GM19351 (cell line): ENCODE measurements at regions not wholly inside any gene's neighbourhood (a gene's known extent, or its start where the extent isn't known, plus 50 kb on each side); places are given as distances from the start of the nearest gene placed in this dataset.
"Not testable (repeated sequence)": the region's sequence is repeated elsewhere in the genome, so short reads cannot be mapped to it uniquely, and the experiment has no call there.

Source experiments
- ATAC-seq: cut with Tn5 transposase; IDR thresholded peaks from one replicate; pipeline ENCODE4 v1.9.1; 2021; ENCODE audit warnings: mild to moderate bottlenecking, moderate library complexity; ENCODE audit not compliant: unreplicated experiment

DNA sequence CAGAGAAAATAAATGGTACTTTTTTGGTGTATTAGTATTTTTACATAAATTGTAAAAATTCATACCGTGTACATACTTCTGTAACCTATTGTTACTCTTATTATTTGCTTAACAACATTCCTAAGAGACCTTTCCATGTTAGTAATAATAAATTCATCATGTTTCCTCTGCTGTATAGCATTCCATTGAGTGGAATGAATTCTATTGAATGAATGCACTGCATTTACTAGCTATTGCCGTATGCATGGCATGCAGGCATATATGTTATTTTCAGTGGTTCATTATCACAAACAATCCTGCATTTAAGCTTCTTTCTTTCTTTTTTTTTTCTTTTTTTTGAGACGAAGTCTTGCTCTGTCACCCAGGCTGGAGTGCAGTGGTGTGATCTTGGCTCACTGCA, 137.6 kb upstream of the TBX3 start:
- ATAC-seq: no peak

DNA sequence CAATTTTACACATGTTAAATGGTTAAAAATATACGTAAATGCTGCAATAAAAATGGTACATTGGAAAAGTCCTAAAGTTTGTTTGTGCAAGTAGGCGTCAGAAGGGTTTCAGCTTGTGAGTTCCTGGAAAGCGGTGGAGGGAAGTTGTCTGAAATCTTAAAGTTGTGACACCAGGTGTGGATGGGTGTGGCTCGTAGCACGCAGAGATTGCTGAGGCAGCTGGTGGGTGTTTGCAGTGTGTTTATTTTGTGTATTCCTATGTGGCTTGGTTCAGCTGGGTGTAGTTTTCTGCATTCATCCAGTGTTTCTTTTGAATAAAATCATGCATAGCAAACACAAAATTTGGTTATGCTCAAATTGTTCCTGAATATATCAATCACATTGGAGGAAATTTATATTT, 136.8 kb upstream of the TBX3 start:
- ATAC-seq: no peak

DNA sequence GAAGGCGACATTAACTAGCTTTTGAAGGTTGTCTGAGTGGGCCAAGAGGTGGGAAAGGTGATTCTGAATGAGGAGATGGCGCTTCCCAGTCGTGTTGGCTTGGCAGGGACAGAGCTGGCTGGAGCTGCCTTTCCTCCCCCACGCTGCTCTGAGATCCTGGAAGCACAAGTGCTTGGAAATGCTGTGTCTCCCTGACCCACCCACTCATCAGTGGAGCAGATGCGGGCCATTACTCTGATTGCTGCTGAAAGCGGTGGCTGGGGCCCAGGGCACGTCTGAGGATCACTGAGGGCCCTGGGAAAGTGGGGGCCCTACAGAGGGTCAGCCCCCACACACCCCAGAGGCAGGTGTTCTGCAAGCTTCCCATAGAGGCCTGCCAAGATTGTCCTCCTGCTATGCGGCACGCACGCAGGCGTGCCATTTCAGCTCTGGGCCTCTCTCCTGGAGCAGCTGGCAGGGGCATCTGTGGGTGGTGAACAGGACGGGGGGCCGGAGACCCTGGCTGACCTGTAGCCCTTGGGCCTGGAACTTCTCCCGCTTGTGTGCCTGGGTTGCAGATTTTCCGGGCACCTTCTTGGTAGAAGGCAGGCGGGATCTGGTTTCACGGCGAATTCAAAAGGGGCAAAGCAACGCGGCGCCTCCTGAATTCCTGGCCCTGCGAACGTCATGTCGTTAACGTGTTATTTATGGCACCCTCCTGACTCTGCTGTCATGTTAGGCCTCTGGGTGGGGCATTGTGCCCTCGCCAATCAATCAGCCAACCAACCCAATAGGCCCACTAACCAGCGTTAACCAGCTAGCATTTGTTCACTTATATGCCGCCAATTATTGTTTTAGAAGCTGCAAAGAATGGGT, 133.8 kb upstream of the TBX3 start:
- no peak for ATAC-seq

DNA sequence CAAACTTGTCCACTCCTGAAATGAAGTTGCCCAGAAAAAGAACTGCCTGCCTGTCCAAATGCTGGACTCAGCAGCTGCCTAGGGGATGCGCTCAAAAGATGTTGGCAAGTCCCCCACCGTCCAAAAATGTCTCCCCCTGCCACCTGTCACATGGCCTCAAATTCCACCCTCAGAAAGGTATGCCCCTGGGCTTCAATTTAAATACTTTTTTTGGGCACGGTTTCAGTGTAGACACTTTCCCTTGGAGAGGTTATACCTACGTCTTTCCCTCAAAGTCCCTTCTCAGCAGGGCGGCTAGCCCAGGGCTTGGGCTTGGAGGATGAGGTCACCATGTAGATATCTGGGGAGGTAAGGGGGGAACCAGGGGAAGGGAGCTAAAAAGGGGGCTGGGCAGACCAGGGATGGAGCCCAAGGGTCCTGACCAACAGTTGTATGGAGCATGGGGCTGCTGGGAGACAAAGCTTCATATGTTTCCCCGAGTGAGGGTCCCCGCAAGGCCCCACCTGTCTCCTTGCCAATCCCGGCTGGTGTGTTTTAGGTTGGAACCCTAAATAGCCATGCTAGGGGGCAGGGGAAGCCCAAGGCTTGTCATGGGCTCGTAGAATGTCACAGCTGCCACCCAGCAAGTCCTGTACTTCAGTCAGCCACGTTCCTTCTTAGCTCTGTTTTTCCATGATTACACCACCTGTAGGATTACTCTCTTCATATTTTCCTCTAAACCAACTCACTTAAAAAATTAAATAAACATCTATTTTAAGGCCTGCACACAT, 131.2 kb upstream of the TBX3 start:
- no peak for ATAC-seq

DNA sequence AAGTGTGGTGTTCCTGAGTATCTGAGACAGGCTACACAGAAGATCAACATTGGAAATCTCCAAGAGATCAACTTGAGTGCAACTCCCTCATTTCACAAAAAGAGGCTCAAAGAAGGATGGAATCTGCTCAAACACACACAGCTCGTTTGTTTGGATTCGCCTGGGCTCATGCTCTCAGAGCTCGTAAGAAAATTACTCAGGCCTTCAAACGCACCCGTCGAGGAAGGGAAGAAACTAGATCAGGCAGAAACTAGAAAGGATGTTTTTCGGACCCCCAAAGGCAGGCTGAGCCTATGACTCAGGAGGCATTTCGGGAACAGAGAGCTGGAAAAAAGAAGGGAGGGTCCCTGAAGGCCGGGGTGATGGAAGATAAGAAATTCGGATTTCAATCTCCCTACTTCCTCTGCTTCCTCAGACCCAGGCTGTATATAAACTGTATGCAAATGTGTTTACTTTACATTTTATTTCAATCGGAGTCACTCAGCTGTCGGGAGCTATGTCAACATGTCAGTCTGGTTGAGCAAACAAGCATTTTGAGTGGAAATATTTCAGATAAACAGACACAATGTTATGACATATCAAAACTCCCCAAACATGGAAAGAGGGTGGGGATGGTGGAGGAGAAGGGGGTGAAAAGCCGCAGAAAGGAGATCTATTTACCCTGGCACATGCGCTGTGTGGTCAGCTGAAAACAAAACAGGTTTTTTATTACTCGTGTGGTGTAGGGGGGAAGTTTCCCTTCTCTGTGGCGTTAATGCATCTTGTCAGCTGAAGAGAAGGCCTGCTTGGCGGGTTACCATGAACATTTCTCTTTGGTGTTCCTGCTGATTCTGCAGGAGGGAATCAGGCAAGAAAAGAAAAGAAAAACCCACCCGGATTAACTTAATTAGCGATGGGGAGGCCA, 129.1 kb upstream of the TBX3 start:
- ATAC-seq: no peak

DNA sequence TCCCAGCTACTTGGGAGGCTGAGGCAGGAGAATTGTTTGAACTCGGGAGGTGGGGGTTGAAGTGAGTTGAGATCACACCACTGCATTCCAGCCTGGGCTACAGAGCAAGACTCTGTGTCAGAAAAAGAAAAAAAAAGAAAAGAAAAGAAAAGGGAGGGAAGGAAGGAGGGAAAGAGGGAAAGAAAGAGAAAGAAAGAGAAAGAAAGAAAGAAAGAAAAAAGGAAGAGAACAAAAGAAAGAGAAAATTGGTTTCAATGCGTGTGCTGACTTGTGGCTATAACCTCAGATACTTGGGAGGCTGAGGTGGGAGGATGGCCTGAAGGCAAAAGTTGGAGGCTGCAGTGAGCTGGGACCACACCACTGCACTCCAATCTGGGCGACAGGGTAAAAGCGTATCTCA, 128.4 kb upstream of the TBX3 start:
- no peak for ATAC-seq

DNA sequence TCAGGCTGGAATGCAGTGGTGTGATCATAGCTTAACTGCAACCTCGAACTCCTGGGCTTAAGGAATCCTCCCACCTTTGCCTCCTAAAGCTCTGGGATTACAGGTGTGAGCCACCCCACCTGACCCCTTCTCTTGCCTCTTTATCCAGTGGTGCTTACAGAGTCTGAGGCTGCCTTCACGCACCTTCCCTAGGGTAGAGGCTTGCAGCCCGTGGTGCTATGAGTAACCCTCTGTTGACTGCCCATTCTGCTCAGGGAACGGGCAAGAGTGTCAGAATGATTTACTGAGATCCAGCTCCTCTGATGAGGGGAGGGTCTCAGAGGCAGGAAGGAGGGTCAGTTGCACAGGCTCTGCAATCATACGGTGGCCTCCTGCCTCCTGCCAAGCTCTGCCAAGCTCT, 125.1 kb upstream of the TBX3 start:
- no peak for ATAC-seq

DNA sequence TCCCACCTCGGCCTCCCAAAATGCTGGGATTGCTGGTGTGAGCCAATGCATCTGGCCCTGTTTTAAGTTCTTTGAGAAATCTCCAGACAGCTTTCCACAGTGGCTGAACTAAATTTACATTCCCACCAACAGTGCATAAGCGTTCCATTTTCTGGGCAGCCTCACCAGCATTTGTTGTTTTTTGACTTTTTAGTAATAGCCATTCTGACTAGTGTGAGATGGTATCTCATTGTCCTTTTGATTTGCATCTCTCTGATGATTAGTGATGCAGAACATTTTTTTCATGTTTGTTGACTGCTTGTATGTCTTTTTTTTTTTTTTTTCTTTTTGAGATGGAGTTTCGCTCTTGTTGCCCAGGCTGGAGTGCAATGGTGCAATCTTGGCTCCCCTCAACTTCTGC, 117.4 kb upstream of the TBX3 start:
- ATAC-seq: not testable (repeated sequence)

DNA sequence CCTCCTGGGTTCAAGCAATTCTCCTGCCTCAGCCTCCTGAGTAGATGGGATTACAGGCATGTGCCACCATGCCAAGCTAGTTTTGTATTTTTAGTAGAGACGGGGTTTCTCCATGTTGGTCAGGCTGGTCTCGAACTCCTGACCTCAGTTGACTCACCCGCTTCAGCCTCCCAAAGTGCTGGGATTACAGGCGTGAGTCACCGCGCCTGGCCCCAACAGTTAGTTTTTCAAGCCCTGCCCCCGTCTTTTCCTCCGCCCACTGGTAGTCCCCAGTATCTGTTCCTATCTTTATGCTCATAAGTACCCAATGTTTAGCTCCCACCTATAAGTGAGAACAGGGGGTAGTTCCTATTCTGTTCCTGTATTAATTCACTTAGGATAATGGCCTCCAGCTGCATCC, 116.6 kb upstream of the TBX3 start:
- not testable (repeated sequence) for ATAC-seq

DNA sequence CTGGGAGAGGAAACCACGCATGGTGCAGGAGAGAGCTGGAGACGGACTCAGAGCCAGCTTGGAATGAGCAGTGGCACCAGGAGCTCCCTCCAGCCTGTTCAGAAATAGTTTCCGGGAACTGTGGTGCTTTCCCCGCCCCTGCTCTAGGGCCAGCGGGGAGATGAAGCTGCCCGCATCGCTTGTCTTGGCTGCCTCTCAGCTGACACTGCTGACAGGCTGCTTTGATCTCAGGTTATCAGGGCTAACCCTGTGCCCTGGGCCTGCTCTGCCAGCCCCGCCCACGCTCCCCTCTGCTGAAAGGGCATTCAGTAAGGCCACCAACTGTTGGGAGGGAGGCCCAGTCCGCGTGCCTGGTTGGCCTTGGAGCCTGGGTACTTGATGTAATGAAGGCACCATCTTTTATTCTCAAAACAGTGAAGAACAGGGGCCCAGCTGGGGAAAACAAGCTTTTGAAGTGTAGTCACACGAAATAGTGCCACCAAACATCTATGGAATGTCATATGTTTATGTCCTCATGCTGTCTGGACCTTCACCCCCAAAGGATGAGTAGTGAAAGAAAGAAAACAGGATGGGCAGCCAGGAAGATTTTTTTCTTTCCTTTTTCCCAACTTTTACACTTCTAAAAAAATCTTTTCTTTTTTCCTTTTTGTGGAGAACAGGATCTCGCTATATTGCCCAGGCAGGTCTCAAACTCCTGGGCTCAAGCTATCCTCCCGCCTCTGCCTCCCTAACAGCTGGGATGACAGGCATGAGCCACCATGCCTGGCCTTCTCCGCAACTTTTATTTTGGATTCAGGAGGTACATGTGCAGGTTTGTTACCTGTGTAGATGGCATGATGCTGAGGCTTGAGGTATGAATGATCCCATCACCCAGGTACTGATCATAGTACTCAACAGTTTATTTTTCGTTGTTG, 115.9 kb upstream of the TBX3 start:
- no peak for ATAC-seq

DNA sequence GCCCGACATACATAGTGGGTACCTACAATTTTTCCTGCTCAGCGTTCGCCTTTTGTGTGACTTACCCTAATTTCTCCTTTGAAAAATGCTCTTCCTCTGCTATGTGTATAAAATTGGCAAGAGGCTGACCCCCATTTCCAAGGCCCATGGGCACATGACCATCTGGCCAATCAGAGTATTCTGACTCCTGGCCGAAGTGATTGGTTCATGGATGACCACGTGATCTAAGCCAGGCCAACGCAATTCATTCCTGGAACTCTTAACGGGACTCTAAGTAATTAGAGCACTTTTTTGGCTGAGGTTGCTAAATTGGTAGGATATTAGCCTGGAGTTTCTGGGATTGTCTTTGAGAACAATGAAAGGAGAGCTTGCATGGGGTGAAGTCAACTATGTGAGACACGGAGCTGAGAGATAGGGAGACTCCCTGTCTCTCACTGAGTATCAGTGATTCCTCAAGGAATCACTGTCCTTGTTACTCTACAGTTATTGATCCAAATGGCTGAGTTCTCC, 110.1 kb upstream of the TBX3 start:
- ATAC-seq: no peak

DNA sequence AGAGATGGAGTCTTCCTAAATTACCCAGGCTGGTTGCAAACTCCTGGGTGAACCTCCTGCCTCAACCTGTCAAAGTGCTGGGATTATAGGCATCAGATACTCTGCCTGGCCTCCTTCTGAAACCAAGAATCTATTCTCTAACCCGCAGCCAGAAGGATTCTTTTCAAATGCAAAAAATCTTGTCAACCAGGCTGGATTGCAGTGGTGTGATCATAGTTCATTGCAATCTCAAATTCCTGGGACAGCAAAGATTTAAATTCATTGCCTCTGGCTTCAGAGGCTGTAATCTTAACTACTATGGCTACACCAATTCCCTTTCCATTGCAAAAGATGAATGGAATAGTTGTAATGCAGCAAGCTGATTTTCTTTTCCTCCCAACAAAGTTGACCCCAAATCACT, 106.3 kb upstream of the TBX3 start:
- no peak for ATAC-seq

DNA sequence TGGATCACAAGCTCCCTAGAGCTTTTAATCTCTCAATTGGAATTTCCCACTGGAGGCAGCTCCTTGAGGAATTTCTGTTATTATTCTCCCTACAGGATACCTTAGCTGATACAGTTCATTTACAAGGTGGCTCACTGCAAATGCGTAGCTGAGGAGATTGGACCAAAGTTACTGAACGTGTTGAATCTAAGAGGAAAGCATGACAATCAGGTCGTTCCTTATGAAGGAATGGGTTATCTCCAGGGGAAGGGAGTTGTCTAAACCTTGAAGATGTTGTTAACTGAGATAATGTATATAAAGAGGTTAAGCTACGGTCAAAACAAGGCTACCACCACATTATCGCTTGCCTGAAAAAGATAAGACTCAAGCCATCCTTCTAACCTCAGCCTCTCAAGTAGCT, 105.8 kb upstream of the TBX3 start:
- ATAC-seq: no peak

DNA sequence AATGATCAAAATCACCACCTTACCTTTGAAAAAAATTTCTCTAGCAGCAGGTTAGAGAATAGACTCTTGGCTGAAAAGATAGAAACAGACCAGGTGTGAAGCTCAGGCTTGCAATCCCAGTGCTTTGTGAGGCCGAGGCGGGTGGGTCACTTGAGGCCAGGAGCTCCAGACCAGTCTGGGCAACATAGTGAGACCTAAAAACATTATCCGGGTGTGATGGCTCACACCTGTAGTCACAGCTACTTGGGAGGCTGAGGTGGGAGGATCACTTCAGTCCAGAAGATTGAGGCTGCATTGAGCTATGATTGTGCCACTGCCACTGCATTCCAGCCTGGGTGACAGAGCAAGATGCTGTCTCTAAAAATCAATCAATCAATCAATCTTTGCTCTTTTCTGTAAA, 105.3 kb upstream of the TBX3 start:
- no peak for ATAC-seq

DNA sequence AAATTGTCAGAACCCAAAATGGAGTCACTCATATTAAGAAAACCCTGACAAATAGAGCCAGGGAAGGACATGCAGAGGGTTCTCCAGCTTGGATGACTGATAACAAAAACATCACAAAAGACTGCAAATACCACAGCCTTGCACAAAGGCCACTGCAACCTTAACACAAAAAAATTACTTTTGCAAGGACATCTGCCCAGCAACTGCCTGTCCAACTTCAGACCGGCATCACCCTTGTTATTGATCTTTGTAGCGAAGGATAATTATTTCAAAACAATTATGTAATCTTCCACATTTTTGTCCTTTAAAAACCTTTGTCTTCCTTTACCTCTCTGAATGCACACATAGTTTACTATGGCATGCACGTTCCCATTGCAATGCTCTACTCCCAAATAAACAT, 100.6 kb upstream of the TBX3 start:
- no peak for ATAC-seq

DNA sequence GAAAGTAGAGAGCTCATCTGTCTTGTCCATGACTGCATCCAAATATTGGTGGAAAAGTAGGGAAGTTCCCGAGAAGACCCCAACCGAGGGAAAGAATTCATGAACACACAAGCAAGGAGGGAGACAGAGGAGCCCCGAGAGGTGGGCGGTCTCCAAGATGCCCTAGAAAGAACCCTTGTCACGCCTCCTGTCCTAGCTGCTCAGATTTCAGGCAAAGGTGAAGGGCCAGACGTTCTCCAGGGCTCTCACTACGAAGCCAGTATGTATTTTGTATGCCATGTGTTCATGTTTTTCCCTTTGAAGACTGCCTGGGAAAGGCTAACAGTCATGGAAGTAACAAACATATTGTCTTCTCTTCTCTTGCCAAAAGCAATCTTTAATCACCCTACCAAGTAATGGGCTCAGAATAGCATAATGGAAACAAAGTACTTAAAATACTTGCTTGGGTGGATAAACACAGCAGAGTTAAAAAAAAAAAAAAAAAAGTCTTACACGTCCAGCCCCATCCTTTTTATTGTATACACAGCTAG, 99.2 kb upstream of the TBX3 start:
- no peak for ATAC-seq

DNA sequence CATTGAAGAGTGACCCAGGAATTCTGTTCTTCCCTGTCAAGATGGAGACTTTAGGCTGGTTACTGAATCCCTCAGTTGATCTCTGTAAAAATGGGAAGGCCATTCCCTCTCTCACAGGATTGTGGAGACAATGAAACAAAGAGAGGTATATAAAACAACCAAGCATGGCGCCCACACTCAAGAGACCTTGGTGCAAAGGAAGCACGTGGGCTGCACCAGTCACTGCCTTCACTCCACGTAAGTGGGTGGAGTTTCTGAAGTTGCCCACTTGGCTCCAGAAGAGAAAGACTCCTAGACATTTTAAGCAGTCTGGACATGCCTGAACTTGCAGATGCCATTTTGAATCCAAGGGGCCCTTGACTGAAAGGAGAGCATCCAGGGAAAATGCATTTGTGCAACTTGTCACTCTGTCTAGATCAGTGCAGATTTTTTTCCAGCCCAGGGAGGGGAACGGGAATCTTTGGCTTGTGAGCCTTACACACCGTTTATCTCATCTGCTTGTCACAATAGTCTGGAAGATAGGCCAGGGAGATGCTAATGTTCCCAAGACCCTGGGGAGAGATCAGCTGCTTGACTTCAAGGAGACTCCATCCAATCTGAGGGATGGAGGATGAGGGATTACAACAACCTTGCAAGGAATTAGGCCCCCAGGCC, 96.9 kb upstream of the TBX3 start:
- ATAC-seq: no peak

DNA sequence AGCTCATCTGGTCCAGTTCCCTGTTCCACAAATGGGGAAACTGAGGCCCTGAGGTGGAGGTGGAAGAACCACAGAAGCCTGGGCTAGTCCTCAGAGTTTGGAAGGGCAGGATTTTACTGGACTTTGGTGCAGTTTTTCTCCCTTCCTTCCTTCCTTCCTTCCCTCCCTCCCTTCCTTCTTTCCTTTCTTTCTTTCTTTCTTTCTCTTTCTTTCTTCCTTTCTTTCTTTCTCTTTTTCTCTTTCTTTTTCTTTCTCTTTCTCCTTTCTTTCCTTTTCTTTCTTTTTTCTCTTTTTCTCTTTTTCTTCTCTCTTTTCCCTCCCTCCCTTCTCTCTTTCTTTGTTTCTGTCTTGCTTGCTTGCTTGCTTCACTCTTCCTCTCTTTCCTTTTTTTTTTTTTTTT, 95.7 kb upstream of the TBX3 start:
- no peak for ATAC-seq

DNA sequence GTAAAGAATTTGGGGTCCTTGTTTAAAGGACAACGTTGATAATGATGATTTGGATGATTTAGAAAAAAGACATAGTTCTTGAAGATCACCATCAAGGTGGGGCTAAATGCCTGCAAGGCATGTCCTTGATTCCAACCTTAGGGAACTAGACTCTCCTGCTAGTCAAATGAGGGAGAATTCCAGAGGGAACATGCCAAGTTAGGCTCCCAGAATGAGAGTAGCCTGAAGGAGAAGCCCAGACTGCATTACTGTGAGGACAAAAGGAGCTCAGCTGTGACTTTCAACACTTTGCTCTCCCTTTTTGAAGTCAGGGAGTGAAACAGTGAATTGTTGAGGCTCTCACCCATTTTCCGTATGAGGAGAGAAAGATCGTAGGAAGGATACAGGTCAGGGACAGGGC, 95.2 kb upstream of the TBX3 start:
- ATAC-seq: no peak
